ENCODE measurements at regions not wholly inside any gene's neighbourhood (a gene's known extent, or its start where the extent isn't known, plus 50 kb on each side); places are given as distances from the start of the nearest gene placed in this dataset.
A peak's percentile ranks its signal among the peaks of the same experiment; 100 is the strongest.

DNA sequence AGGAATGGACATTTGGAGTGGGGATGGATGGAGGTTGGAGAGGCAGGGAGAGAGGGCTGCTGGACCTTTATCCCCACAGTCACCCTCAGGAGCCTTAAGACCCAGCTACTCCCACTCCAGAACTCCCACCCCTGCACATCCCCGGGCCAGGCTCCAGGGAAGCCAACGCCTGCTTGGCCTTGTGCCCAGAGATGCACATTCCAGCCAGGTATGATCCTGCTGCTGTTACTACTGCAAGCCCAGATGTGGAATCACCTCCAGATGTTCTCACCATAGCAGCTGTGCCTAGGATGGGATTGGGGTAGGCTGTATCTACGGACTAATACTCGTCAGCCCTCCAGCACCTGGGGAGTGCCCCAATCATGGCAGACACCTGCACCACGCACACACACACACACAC, 71.7 kb downstream of the ZFP36L2 start:
- no peak overlapping the region for H3K4me3 ChIP-seq
- no peaks in the 10 kb centered on the region for H3K9me3 ChIP-seq
- H3K36me3 ChIP-seq: no peaks in the 10 kb centered on the region
- peaks cover 0 to 46% of the 10 kb centered on the region in 2 donors for H3K4me1 ChIP-seq
- DNase-seq (ENCODE audit: low spot score): no peak
- H3K27ac ChIP-seq: no peak overlapping the region
- TF ChIP-seq, protein P1, sequence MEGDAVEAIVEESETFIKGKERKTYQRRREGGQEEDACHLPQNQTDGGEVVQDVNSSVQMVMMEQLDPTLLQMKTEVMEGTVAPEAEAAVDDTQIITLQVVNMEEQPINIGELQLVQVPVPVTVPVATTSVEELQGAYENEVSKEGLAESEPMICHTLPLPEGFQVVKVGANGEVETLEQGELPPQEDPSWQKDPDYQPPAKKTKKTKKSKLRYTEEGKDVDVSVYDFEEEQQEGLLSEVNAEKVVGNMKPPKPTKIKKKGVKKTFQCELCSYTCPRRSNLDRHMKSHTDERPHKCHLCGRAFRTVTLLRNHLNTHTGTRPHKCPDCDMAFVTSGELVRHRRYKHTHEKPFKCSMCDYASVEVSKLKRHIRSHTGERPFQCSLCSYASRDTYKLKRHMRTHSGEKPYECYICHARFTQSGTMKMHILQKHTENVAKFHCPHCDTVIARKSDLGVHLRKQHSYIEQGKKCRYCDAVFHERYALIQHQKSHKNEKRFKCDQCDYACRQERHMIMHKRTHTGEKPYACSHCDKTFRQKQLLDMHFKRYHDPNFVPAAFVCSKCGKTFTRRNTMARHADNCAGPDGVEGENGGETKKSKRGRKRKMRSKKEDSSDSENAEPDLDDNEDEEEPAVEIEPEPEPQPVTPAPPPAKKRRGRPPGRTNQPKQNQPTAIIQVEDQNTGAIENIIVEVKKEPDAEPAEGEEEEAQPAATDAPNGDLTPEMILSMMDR (IDR thresholded peaks at IDR 0.05): no peak
- no peaks in the 10 kb centered on the region for H3K27me3 ChIP-seq

DNA sequence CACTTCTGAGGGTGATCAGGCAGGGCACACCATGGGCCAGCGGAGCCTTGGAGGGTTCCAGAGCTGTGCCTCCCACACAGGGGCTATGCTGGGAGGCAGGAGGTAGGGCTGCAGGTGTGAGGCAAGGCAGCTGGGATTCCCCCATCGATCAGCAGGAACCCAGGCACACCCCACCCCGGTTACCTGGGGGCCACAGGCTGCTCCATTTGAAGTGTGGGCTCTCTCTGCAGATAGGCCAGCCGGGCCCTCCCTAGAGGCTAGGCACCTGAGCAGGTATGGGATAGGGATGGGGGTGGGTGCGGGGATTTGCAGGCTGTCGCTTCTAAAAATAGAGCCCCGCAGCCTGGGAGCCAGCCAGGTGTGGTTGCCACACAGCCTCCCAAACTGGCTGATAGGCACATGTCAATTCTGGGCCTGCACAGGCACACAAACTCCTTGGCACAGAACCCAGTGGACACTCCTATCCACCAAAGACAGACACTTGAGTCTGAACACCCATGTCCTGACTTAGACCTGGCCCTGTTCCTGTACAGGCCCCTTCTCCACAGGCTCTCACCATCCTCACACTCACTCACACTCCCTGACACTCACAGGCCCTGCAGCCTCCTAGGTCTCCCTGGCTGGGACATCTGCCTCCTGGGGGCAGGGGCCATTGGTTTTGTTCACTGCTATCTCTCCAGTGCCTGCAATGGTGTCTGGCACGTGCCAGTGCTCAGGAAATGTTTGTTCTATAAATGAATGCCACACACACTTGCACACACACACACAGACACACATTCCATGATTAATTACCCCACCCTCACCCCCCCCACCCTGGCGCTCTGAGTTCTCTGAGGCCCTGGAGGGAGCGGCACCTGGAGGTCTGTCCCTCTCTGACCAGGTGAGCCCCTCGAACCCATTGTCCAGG, 73.4 kb downstream of the ZFP36L2 start:
- peak overlapping the region; percentile 35 to 65 for H3K27ac ChIP-seq
- TF ChIP-seq, protein P1 (IDR thresholded peaks at IDR 0.05): no peak
- H3K9me3 ChIP-seq: no peaks in the 10 kb centered on the region
- no peaks in the 10 kb centered on the region for H3K36me3 ChIP-seq
- no peaks in the 10 kb centered on the region for H3K27me3 ChIP-seq
- H3K4me1 ChIP-seq: peaks cover 0 to 29% of the 10 kb centered on the region in 2 donors
- no peak overlapping the region for H3K4me3 ChIP-seq
- DNase-seq (ENCODE audit: low spot score): no peak

DNA sequence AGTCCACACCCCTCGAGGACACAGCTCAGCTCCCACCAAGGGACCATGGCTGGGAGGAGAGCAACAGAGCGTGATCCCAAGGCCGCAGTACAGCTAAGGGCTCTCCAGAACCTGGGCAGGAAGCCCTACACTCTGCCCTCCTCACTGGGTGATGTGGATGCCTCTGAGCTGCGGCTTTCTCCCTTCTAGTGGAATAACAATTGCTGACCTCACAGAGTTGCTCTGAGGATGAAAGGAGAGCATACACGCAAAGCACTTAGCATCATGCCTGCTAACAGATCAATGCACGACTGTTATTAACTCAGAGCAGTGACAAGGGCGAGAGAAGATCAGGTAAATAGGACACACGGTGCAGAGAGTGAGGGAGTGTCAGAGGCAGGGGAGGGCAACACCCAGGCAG, 74.2 kb downstream of the ZFP36L2 start:
- Histone ChIP-seq H3K9me3 (no peaks in the 10 kb centered on the region), H3K27ac (peak overlapping the region; percentile 35 to 65), H3K4me1 (peaks cover 0 to 21% of the 10 kb centered on the region in 2 donors), H3K27me3 (no peaks in the 10 kb centered on the region), H3K4me3 (no peak overlapping the region), H3K36me3 (no peaks in the 10 kb centered on the region)
- TF ChIP-seq, protein P1 (IDR thresholded peaks at IDR 0.05): no peak
- no peak for DNase-seq (ENCODE audit: low spot score)

DNA sequence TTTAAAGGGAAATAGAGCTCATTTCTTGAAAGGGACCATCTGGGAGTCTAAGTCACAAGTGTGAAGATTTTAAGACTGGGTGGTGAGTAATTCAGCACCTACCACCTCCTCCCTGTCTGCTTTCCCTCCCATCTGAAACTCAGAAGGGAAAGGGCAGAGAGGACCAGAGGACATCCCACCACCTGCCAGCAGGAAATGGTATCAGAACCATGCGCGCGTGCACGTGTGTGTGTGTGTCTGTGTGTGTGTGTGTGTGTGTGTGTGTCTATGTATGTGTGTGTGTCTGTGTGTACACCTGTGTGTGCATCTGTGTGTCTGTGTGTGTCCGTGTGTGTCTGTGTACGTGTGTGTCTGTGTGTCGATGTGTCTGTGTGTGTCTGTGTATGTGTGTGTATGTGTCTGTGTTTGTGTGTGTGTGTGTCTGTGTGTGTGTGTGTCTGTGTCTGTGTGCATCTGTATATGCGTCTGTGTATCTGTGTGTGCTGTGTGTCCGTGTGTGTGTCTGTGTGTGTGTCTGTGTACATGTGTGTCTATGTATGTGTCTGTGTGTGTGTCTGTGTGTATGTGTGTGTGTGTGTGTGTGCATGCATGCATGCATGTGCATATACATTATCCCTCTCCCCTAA, 76.8 kb downstream of the ZFP36L2 start:
- peaks cover 0 to 21% of the 10 kb centered on the region in 2 donors for H3K4me1 ChIP-seq
- H3K9me3 ChIP-seq: no peaks in the 10 kb centered on the region
- H3K4me3 ChIP-seq: no peak overlapping the region
- TF ChIP-seq, protein P1 (IDR thresholded peaks at IDR 0.05): no peak
- H3K27ac ChIP-seq: no peak overlapping the region
- no peaks in the 10 kb centered on the region for H3K36me3 ChIP-seq
- DNase-seq (ENCODE audit: low spot score): no peak
- no peaks in the 10 kb centered on the region for H3K27me3 ChIP-seq

- DNase-seq (ENCODE audit: low spot score): no peak
- no peak overlapping the region for H3K4me3 ChIP-seq
- H3K27me3 ChIP-seq: no peaks in the 10 kb centered on the region
- no peak overlapping the region for H3K27ac ChIP-seq
- H3K4me1 ChIP-seq: no peaks in the 10 kb centered on the region
- H3K36me3 ChIP-seq: no peaks in the 10 kb centered on the region
- TF ChIP-seq, protein P1 (IDR thresholded peaks at IDR 0.05): no peak
- H3K9me3 ChIP-seq: no peaks in the 10 kb centered on the region
Measured at GRCh38 chr2:43146083-43146482, 80.3 kb downstream of the ZFP36L2 start.
